ENCODE measurements at regions not wholly inside any gene's neighbourhood (a gene's known extent, or its start where the extent isn't known, plus 50 kb on each side); places are given as distances from the start of the nearest gene placed in this dataset.
A peak's percentile ranks its signal among the peaks of the same experiment; 100 is the strongest.

- no peak overlapping the region for H3K4me3 ChIP-seq (ENCODE audit: low read depth, low read length)
- no peak for TF ChIP-seq CTCF (IDR thresholded peaks at IDR 0.05; ENCODE audit: insufficient read depth, low read length)
- no peak for DNase-seq (ENCODE audit: low read depth)
Observed at GRCh38 chr9:79200336-79200735, 371.4 kb upstream of the TLE4 start.

GRCh38 chr9:79201636-79202035 lies 370.1 kb upstream of the TLE4 start:
- no peak for TF ChIP-seq CTCF (IDR thresholded peaks at IDR 0.05; ENCODE audit: insufficient read depth, low read length)
- H3K4me3 ChIP-seq (ENCODE audit: low read depth, low read length): no peak overlapping the region
- no peak for DNase-seq (ENCODE audit: low read depth)

DNA sequence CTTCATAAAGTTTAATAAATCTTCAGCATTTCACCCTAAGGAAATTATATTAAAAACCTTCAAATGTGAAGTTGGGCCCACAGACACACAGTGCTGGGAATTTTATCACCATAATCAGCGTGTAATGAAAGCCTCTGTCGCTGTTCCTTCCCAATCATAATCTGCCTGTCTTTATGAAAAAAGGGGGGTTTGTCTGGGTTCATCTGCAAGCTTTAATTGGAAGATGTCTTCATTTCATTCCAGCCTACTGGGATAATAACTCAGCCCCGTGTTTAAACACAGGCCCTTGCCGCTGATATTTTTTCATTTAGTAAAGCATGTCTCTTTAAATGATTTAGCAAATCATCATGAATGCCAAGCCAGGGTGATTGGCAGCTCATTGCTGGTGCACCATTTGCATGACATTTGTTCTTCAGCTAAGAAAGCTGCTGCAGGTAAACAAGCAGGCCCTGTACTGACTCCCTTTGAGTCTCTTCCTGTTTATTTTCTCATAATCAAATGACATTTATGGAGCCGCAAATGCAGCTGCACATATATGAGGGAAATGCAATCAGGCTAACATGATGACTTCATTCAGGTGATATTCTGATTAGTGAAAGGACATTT lies 362.9 kb upstream of the TLE4 start:
- no peak for TF ChIP-seq CTCF (IDR thresholded peaks at IDR 0.05; ENCODE audit: insufficient read depth, low read length)
- H3K4me3 ChIP-seq (ENCODE audit: low read depth, low read length): no peak overlapping the region
- DNase-seq (ENCODE audit: low read depth): no peak

DNA sequence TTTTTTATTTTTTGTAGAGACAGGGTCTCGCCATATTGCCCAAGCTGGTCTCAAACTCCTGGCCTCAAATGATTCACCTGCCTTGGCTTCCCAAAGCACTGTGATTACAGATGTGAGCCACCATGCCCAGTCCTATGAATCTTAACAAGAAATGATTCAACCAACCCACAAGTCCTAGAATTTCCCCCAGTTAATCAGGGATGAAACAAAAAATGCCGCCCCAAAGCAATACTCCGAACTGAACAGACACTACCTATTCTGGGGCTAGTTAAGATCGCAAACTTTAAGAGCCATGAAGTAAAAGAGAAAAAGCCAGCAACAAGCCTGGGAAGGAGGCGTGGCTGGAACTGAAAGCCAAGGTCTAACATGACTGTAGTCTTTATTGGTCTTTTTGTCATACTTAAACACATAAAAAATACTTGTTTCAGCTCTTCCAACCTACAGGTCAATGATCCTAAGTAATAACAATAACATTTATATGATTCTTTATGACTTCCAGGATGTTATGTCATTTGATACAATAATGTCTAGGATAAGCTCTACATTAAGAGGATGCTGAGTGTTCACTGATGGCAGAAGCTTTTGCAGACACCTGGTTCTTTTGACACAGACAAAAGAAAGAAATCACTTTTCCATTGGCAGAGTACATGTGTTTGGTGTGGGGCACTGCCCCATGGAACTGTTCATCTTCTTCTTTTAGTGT lies 361.1 kb upstream of the TLE4 start:
- no peak for TF ChIP-seq CTCF (IDR thresholded peaks at IDR 0.05; ENCODE audit: insufficient read depth, low read length)
- H3K4me3 ChIP-seq (ENCODE audit: low read depth, low read length): no peak overlapping the region
- DNase-seq (ENCODE audit: low read depth): no peak

GRCh38 chr9:79213417-79214125 lies 358.2 kb upstream of the TLE4 start:
- no peak overlapping the region for H3K4me3 ChIP-seq (ENCODE audit: low read depth, low read length)
- DNase-seq (ENCODE audit: low read depth): peak; percentile 34
- TF ChIP-seq CTCF (IDR thresholded peaks at IDR 0.05; ENCODE audit: insufficient read depth, low read length): no peak

GRCh38 chr9:79215821-79216220 lies 355.9 kb upstream of the TLE4 start:
- TF ChIP-seq CTCF (IDR thresholded peaks at IDR 0.05; ENCODE audit: insufficient read depth, low read length): no peak
- DNase-seq (ENCODE audit: low read depth): peak; percentile 60
- H3K4me3 ChIP-seq (ENCODE audit: low read depth, low read length): no peak overlapping the region

All from fibroblast of the aortic adventitia (primary cell).